ENCODE measurements at regions not wholly inside any gene's neighbourhood (a gene's known extent, or its start where the extent isn't known, plus 50 kb on each side); places are given as distances from the start of the nearest gene placed in this dataset.
A peak's percentile ranks its signal among the peaks of the same experiment; 100 is the strongest.

GRCh38 chr1:83029916-83030315, 969.0 kb downstream of the TTLL7 start:
- peak; percentile 74 for DNase-seq (ENCODE audit: low read depth)

DNA sequence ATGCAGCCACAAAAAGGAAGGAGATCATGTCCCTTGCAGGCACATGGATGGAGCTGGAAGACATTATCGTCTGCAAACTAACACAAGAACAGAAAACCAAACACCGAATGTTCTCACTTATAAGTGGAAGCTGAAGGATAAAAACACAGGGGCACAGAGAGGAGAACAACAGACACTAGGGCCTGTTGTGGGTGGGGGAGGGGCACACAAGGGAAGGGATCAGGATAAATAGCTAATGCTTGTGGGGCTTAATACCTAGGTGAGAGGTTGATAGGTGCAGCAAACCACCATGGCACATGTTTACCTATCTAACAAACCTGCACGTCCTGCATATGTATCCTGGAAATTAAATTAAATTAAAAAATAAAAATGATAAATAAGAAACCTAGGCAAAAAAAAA, 969.9 kb downstream of the TTLL7 start:
- DNase-seq (ENCODE audit: low read depth): no peak

DNA sequence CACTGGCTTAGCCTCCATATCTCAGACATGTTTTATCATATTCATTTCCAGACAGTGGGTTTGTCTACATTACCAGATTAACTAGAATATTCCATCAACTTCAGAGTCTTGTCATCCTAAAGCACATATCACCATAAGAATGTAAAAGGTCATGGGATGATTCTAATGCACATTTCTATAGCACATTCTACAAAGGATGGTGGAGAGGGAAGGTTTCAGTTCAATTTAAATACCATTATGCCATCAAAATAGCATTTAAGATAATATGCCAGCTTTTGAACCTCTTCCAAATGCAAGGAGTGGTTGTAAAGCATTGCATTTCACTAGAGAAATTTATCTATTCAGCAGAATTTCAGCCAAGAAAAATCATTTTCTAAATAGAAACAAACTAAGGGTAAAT, 970.5 kb downstream of the TTLL7 start:
- no peak for DNase-seq (ENCODE audit: low read depth)

DNA sequence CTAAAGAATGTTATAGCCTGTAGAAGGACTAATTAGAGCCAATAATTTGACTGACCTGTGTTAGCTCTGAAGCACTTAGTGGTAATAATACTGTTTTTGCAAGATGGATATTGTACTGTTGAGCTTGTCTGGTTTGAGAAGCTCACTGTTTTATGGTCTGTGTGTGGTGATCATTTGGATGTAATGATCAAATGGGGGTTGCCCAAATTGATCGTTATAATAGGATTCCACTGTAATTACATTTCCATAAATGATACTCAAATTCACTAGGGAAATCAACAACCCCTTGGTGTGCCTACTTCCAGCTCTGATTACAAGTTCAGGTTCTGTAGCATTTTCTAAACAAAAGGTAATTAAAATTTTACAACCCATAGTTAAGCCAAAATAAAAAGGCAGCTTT, 971.4 kb downstream of the TTLL7 start:
- DNase-seq (ENCODE audit: low read depth): no peak

- DNase-seq (ENCODE audit: low read depth): peak; percentile 49
These were observed 972.2 kb downstream of the TTLL7 start for GRCh38 chr1:83026745-83027144.

DNA sequence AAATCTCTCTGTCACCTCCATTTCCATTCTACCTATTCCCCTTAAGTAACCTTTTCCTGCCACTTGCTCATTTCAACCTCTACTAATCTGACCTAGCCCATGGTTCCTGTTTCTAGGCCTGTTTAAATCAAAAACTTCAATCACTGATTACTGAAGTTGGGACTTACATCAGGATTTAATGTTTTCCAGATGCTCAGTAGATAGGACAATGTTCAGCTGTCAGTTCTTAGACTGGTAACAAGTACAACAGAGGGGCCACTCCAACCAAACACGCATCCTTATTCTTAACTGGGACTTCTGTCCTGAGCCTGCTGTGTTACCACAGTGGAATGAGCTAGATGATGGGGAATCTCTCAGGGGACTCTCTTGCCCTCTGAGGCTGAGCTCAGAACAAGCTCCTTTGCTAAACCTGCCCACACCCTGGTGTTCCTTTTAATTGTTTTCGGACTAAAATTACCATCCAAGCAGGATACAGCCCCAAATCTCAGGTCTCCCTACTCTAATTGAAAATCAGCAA, 974.6 kb downstream of the TTLL7 start:
- DNase-seq (ENCODE audit: low read depth): no peak

- DNase-seq (ENCODE audit: low read depth): no peak
These were observed 975.7 kb downstream of the TTLL7 start for GRCh38 chr1:83023212-83023611.

DNA sequence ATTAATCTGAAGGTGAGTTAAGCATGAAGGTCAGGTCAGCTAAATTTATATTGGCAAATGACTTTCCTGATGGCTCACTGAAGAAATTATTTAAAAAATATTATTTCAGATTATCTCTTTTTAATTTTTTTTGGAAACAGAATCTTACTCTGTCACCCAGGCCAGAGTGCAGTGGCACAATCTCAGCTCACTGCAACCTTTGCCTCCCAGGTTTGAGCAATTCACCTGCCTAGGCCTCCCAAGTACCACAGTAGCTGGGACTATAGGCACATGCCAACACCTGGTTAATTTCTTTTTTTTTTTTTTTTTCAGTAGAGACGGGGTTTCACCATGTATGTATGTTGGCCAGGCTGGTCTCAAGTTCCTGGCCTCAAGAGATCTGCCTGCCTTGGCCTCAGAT, 976.7 kb downstream of the TTLL7 start:
- DNase-seq (ENCODE audit: low read depth): no peak

- no peak for DNase-seq (ENCODE audit: low read depth)
These were observed 981.2 kb downstream of the TTLL7 start for GRCh38 chr1:83017701-83018100.

DNA sequence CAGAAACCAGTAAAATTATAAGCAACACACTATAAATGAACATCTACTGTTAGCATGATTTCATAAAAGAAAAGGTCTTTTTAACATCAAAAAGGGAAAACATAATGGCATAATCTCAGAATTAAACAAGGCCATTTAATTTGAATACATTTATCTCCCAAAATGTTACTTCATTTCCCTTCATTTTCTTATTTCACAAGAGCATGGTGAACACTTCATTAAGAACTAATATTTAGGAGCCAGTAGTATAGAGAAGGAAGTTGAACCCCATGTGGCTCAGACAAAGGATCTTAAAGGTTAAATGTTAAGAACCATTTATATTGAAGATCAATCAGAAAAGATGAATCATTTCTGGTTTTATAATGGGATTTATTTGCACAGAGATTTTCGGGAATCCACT, 981.7 kb downstream of the TTLL7 start:
- DNase-seq (ENCODE audit: low read depth): no peak

GRCh38 chr1:83016354-83016849, 982.5 kb downstream of the TTLL7 start:
- DNase-seq (ENCODE audit: low read depth): no peak

DNA sequence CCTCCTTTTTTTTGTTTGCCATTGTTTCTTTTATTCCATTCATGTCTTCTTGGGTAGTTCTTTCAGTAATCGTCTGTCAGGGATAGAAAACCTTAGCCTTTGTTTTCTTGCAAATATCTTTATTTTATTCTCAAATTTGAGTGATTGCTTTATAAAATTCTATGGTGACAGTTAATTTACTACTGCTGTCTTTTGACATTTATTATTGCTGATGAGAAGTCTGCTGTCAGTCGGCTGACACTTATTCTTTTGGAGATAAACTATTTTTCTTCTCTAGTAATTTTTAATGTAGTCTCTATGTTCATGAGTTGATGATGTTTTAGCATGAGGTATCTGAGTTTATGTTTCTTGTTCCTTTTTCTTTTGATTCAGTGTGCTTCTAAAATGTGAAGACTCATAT, 983.8 kb downstream of the TTLL7 start:
- no peak for DNase-seq (ENCODE audit: low read depth)

DNA sequence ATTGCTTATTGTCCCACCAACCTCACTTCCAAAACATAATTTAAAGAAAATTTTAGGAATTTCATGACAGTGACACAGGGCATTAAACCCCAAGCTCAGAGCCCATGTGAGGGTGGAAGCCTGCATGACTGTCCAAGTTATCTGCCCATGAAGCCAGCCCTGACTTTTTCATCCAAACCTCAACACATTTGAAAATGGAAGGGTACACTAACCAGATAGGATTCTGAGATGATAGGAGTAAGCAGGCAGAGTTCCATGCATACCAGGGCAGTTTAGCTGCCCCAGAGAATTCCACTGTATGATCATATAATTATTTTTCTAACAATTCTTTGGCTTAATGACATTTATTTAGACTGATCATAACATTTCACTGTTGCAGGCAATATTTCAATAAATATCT, 986.0 kb downstream of the TTLL7 start:
- DNase-seq (ENCODE audit: low read depth): peak; percentile 48

DNA sequence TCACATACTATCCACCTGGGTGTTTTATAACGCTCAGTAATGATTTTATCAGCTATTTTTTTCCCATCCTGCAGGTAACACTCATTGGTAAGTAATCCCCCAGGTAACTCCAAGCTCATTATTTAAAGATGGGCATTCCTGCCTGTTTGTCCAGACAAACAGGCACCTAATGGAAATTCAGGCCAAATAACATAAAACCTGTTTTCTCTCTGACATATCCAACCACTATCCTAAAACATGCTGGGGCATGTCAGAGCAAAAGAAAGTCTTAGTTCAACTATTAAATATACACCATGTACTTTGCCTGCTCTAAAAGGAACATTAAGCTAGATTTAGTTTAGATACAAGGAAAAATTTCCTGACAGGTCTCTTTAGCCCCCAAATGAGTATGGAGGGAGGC, 987.7 kb downstream of the TTLL7 start:
- no peak for DNase-seq (ENCODE audit: low read depth)

DNA sequence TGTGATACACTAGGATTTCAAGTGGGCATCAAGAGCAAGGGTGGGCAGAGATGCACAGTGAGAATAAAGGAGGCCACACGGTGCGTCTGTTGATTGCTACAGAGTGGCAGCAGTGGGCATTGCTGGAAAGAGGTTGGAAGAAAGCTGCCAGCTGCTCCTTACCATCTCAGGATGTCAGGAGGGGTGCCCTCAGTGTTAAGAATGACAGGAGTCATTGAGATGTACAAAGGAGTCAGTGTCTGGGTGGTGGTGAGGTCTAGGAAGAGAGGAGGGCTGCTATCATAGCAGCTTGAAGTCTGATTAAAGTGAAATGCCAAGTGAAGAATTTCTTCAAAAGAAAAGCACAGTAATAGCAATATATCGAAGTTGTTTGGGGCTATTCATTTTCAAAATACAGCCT, 992.7 kb downstream of the TTLL7 start:
- DNase-seq (ENCODE audit: low read depth): no peak

GRCh38 chr1:83000286-83000685, 998.6 kb downstream of the TTLL7 start:
- peak; percentile 7 for DNase-seq (ENCODE audit: low read depth)

- peak; percentile 48 for DNase-seq (ENCODE audit: low read depth)
These were observed 1003.0 kb downstream of the TTLL7 start for GRCh38 chr1:82995951-82996350.

GRCh38 chr1:82994616-82995263, 1004.2 kb downstream of the TTLL7 start:
- peak; percentile 10 for DNase-seq (ENCODE audit: low read depth)

DNA sequence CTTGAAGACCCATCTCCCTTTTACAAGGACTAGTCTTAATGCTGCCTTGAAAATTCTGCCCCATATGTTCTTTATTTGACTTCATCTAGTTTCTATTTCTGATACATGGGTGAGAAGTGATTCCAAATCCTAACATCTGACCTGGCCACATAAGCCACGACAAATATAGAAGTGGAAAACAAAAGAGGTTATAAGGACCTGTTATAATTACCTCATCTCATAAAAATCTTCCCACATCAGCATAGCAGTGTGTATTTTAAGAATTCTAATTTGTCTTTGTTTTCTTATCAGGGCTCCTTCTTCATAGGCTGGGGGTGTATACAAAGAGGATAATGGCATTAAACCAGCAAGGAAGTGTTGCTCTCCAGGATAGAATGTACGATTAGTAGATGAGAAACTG, 1007.4 kb downstream of the TTLL7 start:
- peak; percentile 25 for DNase-seq (ENCODE audit: low read depth)

DNA sequence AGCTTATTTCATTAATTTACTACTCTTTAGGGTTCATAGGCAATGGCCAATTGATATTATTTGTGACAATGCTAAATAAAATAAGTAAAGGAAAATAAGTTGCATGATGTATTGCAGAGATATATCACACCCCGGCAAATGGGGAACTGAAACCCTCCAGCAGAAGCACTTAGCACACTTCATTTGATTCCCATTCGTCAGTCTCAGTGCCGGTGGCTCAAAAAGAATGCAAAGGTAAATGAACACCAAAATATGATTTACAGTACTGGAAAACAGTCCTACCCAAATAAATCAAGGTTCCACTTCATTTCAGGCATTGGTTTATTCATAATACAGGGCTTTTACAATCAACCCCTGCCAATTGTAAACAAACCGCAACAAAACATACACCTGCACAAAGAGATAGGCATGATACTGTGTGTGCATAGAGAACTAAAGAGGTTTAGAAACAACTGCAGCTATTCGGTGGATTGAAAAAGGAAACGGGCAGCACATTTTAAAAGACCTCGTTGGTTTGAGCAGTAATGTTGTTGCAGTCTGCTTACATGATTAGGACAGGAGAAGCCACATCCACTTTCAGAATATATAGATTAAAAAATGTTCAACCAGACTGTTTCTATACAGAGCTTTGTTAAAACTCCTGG, 1019.2 kb downstream of the TTLL7 start:
- DNase-seq (ENCODE audit: low read depth): no peak

- DNase-seq (ENCODE audit: low read depth): no peak
These were observed 1020.2 kb downstream of the TTLL7 start for GRCh38 chr1:82978461-82979324.

DNA sequence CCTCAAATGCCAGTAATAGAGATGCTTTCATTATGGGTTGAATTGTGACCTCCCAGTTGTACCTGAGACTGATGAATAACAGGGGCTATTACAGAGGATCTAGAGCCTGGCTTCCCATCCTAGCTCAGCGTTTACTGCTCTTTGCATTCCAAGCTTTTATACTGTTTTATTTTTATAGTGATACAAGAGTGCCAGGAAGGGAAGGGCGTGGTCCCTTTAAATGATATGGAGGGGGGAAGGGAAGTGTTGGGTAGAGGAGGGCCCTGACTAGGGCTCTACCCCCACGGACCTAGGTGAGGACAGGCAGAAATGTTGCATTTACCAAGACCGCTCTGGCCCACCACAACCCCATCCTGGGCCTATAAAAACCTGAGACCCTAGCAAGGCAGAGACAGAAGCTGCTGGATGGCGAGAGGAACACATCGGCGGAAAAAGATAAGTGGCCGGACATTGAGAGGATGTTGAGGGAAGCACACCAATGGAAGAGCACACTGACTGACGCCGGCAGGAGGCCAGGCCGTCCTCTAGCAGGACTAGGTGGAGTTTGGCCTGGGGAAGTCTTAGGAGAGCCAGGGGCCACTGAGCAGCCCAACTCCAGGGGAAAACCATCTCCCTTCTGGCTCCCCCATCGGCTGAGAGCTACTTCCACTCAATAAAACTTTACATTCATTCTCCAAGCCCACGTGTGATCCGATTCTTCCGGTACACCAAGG, 1025.9 kb downstream of the TTLL7 start:
- no peak for DNase-seq (ENCODE audit: low read depth)
